ENCODE measurements at regions not wholly inside any gene's neighbourhood (a gene's known extent, or its start where the extent isn't known, plus 50 kb on each side); places are given as distances from the start of the nearest gene placed in this dataset.

GRCh38 chr13:100954430-100955305, 280.1 kb upstream of the TMTC4 start:
- Histone ChIP-seq H3K14ac (ENCODE audit: insufficient read length) (no peak overlapping the region), H3K79me2 (ENCODE audit: control insufficient read depth in 1 of 2, insufficient read depth in 2 of 2, low read length in 2 of 2) (no peaks in the 10 kb centered on the region), H3K79me1 (ENCODE audit: low read depth, low read length) (no peaks in the 10 kb centered on the region), H3K27ac (ENCODE audit: low read depth, low read length) (no peak overlapping the region), H3K4me3 (ENCODE audit: extremely low read depth in 1 of 4, insufficient read depth in 2 of 4, low read depth in 3 of 4, low read length in 4 of 4) (no peak overlapping the region), H4K20me1 (replicated peaks in 1 of 2; ENCODE audit: control insufficient read depth in 1 of 2, insufficient read depth in 2 of 2, low read length in 2 of 2) (no peaks in the 10 kb centered on the region), H3K4me1 (replicated peaks in 1 of 4; ENCODE audit: control insufficient read depth in 3 of 4, insufficient read depth in 4 of 4, low read length in 3 of 4) (no peaks in the 10 kb centered on the region), H3K23ac (ENCODE audit: insufficient read length) (no peak overlapping the region), H3K4me2 (ENCODE audit: insufficient read depth in 1 of 2, low read depth in 2 of 2, low read length in 2 of 2) (no peak overlapping the region), H3K18ac (ENCODE audit: extremely low read depth, low read length) (no peak overlapping the region), H3K56ac (replicated peaks; ENCODE audit: insufficient read length, low read depth, low read length) (no peak overlapping the region), H2BK20ac (ENCODE audit: low read length) (no peak overlapping the region), H2BK15ac (ENCODE audit: low read length) (no peak overlapping the region), H3K4ac (replicated peaks; ENCODE audit: insufficient read length, low read depth, low read length) (no peak overlapping the region), H3K9ac (replicated peaks in 1 of 4; ENCODE audit: extremely low read depth in 1 of 4, low read depth in 3 of 4, low read length in 3 of 4) (no peak overlapping the region), H3K36me3 (ENCODE audit: control insufficient read depth in 2 of 4, insufficient read depth in 4 of 4, low read length in 3 of 4) (no peaks in the 10 kb centered on the region), H2BK120ac (replicated peaks; ENCODE audit: low read depth, low read length) (no peak overlapping the region), H2AK5ac (ENCODE audit: low read depth, low read length) (no peak overlapping the region), H2AFZ (ENCODE audit: low read length) (no peak overlapping the region), H3K23me2 (ENCODE audit: low read depth, low read length) (no peaks in the 10 kb centered on the region), H4K91ac (replicated peaks; ENCODE audit: insufficient read length, low read length) (no peak overlapping the region), H2BK12ac (ENCODE audit: low read depth, low read length) (no peak overlapping the region), H2BK5ac (ENCODE audit: low read depth, low read length) (no peak overlapping the region), H4K8ac (ENCODE audit: extremely low read depth, insufficient read depth, low read length) (no peak overlapping the region), H3K9me3 (ENCODE audit: insufficient read depth in 2 of 2, low read depth in 1 of 2, low read length in 1 of 2) (no peaks in the 10 kb centered on the region), H3K27me3 (replicated peaks in 1 of 4; ENCODE audit: control insufficient read depth in 3 of 4, extremely low read depth in 1 of 4, insufficient read depth in 3 of 4, low read length in 3 of 4) (no peaks in the 10 kb centered on the region), H4K5ac (ENCODE audit: insufficient read length, low read depth, low read length) (no peak overlapping the region)
- WGBS, 2 experiments (ENCODE audit: extremely low coverage in 1 of 2, insufficient coverage in 1 of 2, insufficient read length in 1 of 2, insufficient replicate concordance in 2 of 2, low coverage in 1 of 2, low lambda C conversion rate in 2 of 2, missing lambda C conversion rate in 1 of 2): 95% methylated on average over 9 of the region's 9 CpGs; no CpG with 5 or more reads in 1 of the 2 experiments
- no peak for FAIRE-seq
- no peak for DNase-seq (ENCODE audit: low read depth in 1 of 2, low spot score in 2 of 2)
- CTCF ChIA-PET (ENCODE audit: partially characterized antibody): interaction anchor here (0.9 kb wide), 1 partner anchor 13 kb away, joined by 3 read pairs; no protein-coding TSS in a partner anchor
- TF ChIP-seq NRF1 (IDR thresholded peaks at IDR 0.05; ENCODE audit: low read depth, low read length): no peak
- TF ChIP-seq RBBP5 (IDR thresholded peaks at IDR 0.05; ENCODE audit: borderline replicate concordance, low read depth, low read length): no peak
- no peak for TF ChIP-seq NANOG (IDR thresholded peaks at IDR 0.05; ENCODE audit: insufficient read depth, low read depth, low read length, poor library complexity, severe bottlenecking)
- no peak for TF ChIP-seq HDAC6 (IDR thresholded peaks at IDR 0.05; ENCODE audit: low read depth, low read length)
- peak; percentile 25; the same call in 1 of the 2 replicates for TF ChIP-seq CEBPB (IDR thresholded peaks at IDR 0.05; ENCODE audit: low read depth, low read length)
- no peak for TF ChIP-seq BCL11A (IDR thresholded peaks at IDR 0.05; ENCODE audit: low read depth in 2 of 2, low read length in 2 of 2)
- TF ChIP-seq EZH2 (IDR thresholded peaks at IDR 0.05; ENCODE audit: low read depth, low read length, severe bottlenecking): no peak
- TF ChIP-seq YY1 (IDR thresholded peaks at IDR 0.05; ENCODE audit: low read depth, low read length): no peak
- POLR2A ChIA-PET (ENCODE audit: partially characterized antibody): no interaction called here
